Sigmoid colon (tissue), 4 donors: ENCODE measurements at regions not wholly inside any gene's neighbourhood (a gene's known extent, or its start where the extent isn't known, plus 50 kb on each side); places are given as distances from the start of the nearest gene placed in this dataset.

Experiments used
- CTCF ChIP-seq, 4 experiments: fragments of 450-650 bp in 3 of 4; fragments of 200-600 bp in 1 of 4; IDR thresholded peaks; one replicate each; pipeline ENCODE4 v1.5.1; 2016 to 2019; ENCODE audit warnings: antibody characterized with exemption in 4 of 4, mild to moderate bottlenecking in 3 of 4, moderate library complexity in 2 of 4
- EP300 ChIP-seq, 4 donors: sonication (generic); formaldehyde crosslinking; IDR thresholded peaks; one replicate each; pipeline ENCODE4 v1.6.1; 2017; ENCODE audit warnings: antibody characterized with exemption in 4 of 4
- POLR2A ChIP-seq, 2 donors: fragments of 450-650 bp; IDR thresholded peaks; one replicate each; pipeline ENCODE4 v1.6.1; 2016; ENCODE audit warnings: antibody characterized with exemption in 2 of 2, mild to moderate bottlenecking in 2 of 2, moderate library complexity in 2 of 2
- POLR2AphosphoS5 ChIP-seq, 4 donors: sonication (generic); formaldehyde crosslinking; IDR thresholded peaks; one replicate each; pipeline ENCODE4 v1.6.1; 2017; ENCODE audit warnings: antibody characterized with exemption in 4 of 4

DNA sequence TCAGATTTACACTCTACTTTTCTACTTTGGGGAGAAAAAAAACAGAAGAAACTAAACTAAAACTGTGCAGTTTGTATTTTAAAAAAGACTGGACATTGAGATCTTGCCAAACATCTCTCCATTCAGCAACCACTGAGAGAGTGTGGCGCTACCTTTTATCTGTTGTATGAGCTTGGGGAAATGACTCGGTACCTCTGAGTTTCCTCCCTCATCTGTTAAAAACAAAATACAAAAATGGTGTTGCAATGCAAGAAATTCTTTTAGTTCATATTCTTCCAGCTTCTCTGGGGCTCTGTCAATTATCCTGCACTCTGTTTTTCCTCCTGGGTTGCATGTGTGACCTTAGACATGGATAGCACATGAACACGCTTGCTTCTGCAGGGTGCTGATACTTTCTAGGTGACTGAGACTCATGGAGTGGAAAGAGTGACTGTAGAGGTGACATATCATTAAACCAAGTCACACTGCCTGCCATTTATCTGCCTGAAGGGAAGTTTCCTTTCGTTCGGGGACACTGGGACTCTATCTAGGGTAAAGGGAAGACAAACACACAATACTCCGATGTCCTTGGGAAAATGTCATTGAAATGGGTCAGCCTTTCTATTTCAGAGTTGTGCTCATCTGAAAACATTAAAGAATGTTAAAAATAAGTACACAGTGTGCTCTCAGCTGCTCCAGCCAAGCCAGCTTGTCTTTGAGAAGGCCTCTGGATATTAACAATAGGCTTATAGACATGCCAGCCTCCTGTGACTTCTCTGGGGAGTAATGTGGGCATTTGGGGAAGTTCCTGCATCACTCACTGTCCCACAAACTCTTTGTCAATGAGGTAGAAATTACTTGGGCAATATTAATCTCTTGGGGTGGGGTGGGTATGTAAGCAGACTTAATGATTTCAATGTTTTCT lies 91.4 kb downstream of the TRIB2 start:
- TF ChIP-seq CTCF (IDR thresholded peaks at IDR 0.05) (no peak), EP300 (IDR thresholded peaks at IDR 0.05) (no peak), POLR2AphosphoS5 (IDR thresholded peaks at IDR 0.05) (peak in 1 of 4 donors; percentile 31), POLR2A (IDR thresholded peaks at IDR 0.05) (no peak)
